Prostate gland (tissue), 2 donors: ENCODE measurements at regions not wholly inside any gene's neighbourhood (a gene's known extent, or its start where the extent isn't known, plus 50 kb on each side); places are given as distances from the start of the nearest gene placed in this dataset.

ENCODE experiments used
- DNase-seq: peaks from one replicate; pipeline ENCODE4 v3.0.0-alpha.2; 2019; ENCODE audit warnings: low spot score
- H3K27ac ChIP-seq, 2 donors: fragments of 200-600 bp; sonication (generic); 2 replicates each; pipeline ENCODE4 v1.5.1; 2017 to 2019
- H3K27me3 ChIP-seq: fragments of 200-600 bp; sonication (generic); replicated peaks from 2 replicates; pipeline ENCODE4 v1.5.1; 2019; ENCODE audit not compliant: insufficient read depth
- H3K36me3 ChIP-seq, 2 donors: fragments of 200-600 bp; sonication (generic); 1 replicate in 1 of 2; 2 replicates in 1 of 2; pipeline versions ENCODE4 v1.5.1 to v1.8.1; 2017 to 2019
- H3K4me1 ChIP-seq: fragments of 200-600 bp; sonication (generic); replicated peaks from 2 replicates; pipeline ENCODE4 v1.5.1; 2019
- H3K4me3 ChIP-seq, 2 donors: fragments of 200-600 bp; sonication (generic); 2 replicates each; pipeline ENCODE4 v1.5.1; 2017 to 2019
- H3K9me3 ChIP-seq: fragments of 200-600 bp; sonication (generic); 2 replicates; pipeline ENCODE4 v1.5.1; 2017
- CTCF ChIP-seq, 4 experiments: fragments of 200-600 bp in 2 of 4; fragments of 450-650 bp in 2 of 4; sonication (generic) in 2 of 4; IDR thresholded peaks; 1 replicate in 3 of 4; 2 replicates in 1 of 4; pipeline ENCODE4 v1.5.1; 2016 to 2019; ENCODE audit warnings: antibody characterized with exemption in 4 of 4, mild to moderate bottlenecking in 2 of 4, moderate library complexity in 2 of 4
- POLR2A ChIP-seq: fragments of 450-650 bp; IDR thresholded peaks from one replicate; pipeline ENCODE4 v1.6.1; 2016; ENCODE audit warnings: antibody characterized with exemption, mild to moderate bottlenecking
- POLR2AphosphoS5 ChIP-seq: sonication (generic); formaldehyde crosslinking; IDR thresholded peaks from one replicate; pipeline ENCODE4 v1.6.1; 2017; ENCODE audit warnings: antibody characterized with exemption
- WGBS: methylation state at CpG from one replicate; pipeline ENCODE4 v1.1.5; 2018; 5-methylcytosine and 5-hydroxymethylcytosine counted together
- intact Hi-C: fragments of 100-400 bp; cut with DNase I; formaldehyde crosslinking; loops from one replicate; pipeline ENCODE4 v1.14.2; 2022

- WGBS, result 94% methylated on average over 8 of the region's 8 CpGs
- Histone ChIP-seq H3K4me1 (no peaks in the 10 kb centered on the region), H3K27me3 (no peaks in the 10 kb centered on the region), H3K36me3 (no peaks in the 10 kb centered on the region), H3K4me3 (no peak overlapping the region), H3K27ac (peak overlapping the region in 1 of 2 donors; percentile 77), H3K9me3 (no peaks in the 10 kb centered on the region)
- no peak for DNase-seq
- intact Hi-C loops, result no loop called here
- TF ChIP-seq POLR2AphosphoS5 (no peak), CTCF (IDR thresholded peaks at IDR 0.05) (no peak), POLR2A (no peak)
Observed at GRCh38 chr3:132230156-132231000, 86.8 kb upstream of the ACP3 start.

DNA sequence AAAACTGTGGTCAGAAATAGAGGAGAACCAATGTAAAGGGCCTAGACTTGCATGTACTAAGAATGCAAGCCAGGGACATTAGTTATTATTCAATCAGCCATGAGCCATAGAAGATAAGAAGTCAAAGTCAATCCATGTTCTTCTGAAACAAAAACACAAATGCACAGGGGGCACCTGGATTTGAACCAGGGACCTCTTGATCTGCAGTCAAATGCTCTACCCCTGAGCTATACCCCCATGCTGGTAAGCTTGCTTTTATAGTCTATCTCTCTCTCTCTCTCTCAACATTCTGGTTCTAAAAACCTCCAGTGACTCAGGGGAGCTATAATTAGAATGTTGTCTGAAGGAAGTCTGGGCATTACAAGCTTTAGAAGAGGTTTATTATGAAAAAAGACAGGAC, 85.6 kb upstream of the ACP3 start:
- Histone ChIP-seq H3K27me3 (no peaks in the 10 kb centered on the region), H3K36me3 (no peaks in the 10 kb centered on the region), H3K27ac (peak overlapping the region; percentile 29 to 77), H3K9me3 (no peaks in the 10 kb centered on the region), H3K4me3 (no peak overlapping the region), H3K4me1 (no peaks in the 10 kb centered on the region)
- no peak for DNase-seq
- TF ChIP-seq POLR2AphosphoS5 (no peak), POLR2A (no peak), CTCF (IDR thresholded peaks at IDR 0.05) (no peak)
- intact Hi-C loops, result no loop called here

- Histone ChIP-seq H3K4me3 (no peak overlapping the region), H3K27me3 (no peaks in the 10 kb centered on the region), H3K27ac (peak overlapping the region; percentile 29 to 77), H3K36me3 (no peaks in the 10 kb centered on the region), H3K9me3 (no peaks in the 10 kb centered on the region), H3K4me1 (peaks cover 2% of the 10 kb centered on the region)
- intact Hi-C loops, result no loop called here
- no peak for DNase-seq
- TF ChIP-seq POLR2A, result no peak
- TF ChIP-seq CTCF (IDR thresholded peaks at IDR 0.05), result no peak
- no peak for TF ChIP-seq POLR2AphosphoS5
- WGBS, result 7% methylated on average over 2 of the region's 2 CpGs
Observed at GRCh38 chr3:132232231-132232792, 84.9 kb upstream of the ACP3 start.

GRCh38 chr3:132236701-132237651, 80.2 kb upstream of the ACP3 start:
- Histone ChIP-seq H3K9me3 (no peaks in the 10 kb centered on the region), H3K36me3 (no peaks in the 10 kb centered on the region), H3K4me3 (no peak overlapping the region), H3K27ac (peak overlapping the region; percentile 58 to 73), H3K4me1 (peaks cover 2% of the 10 kb centered on the region), H3K27me3 (no peaks in the 10 kb centered on the region)
- no peak for DNase-seq
- intact Hi-C loops, result no loop called here
- 53% methylated on average over 4 of the region's 4 CpGs for WGBS
- TF ChIP-seq CTCF (IDR thresholded peaks at IDR 0.05), result peak in 1 of 4 experiments; percentile 5
- TF ChIP-seq POLR2AphosphoS5, result no peak
